MCF 10A (cell line): ENCODE measurements at regions not wholly inside any gene's neighbourhood (a gene's known extent, or its start where the extent isn't known, plus 50 kb on each side); places are given as distances from the start of the nearest gene placed in this dataset.

Source experiments
- BruUV-seq: library from RNA; stranded (reverse); fragments of 400-500 nt; replicated peaks from 2 replicates; lab custom pipeline; 2021; lab: Mats Ljungman, UMichigan
- CTCF ChIA-PET: fragments of 300-600 bp; sonication (Branson Sonifier 250); formaldehyde crosslinking; extraction: SDS; loops from one replicate; lab custom pipeline; 2021; ENCODE audit warnings: antibody characterized with exemption, inconsistent platforms; lab: Yijun Ruan, JAX
- POLR2A ChIA-PET: fragments of 300-600, 350-650 bp; sonication (Branson Sonifier 250); formaldehyde crosslinking; extraction: SDS; loops from one replicate; lab custom pipeline; 2020; ENCODE audit warnings: antibody characterized with exemption, inconsistent platforms; lab: Yijun Ruan, JAX
- DNase-seq: peaks from one replicate; pipeline ENCODE4 v3.0.0-alpha.2; 2018; ENCODE audit not compliant: unreplicated experiment
- H3K27ac Mint-ChIP-seq: one replicate; pipeline ENCODE4 v1.8.0; 2022; ENCODE audit warnings: mild to moderate bottlenecking, low read depth, mixed read lengths; ENCODE audit not compliant: unreplicated experiment
- H3K27me3 Mint-ChIP-seq: one replicate; pipeline ENCODE4 v1.8.0; 2022; ENCODE audit warnings: mixed read lengths; ENCODE audit not compliant: insufficient read depth, unreplicated experiment
- H3K36me3 Mint-ChIP-seq: one replicate; pipeline ENCODE4 v1.8.0; 2022; ENCODE audit warnings: mild to moderate bottlenecking, moderate library complexity, mixed read lengths; ENCODE audit not compliant: insufficient read depth, unreplicated experiment
- H3K4me1 Mint-ChIP-seq: one replicate; pipeline ENCODE4 v1.8.0; 2022; ENCODE audit warnings: mixed read lengths; ENCODE audit not compliant: insufficient read depth, unreplicated experiment
- H3K4me3 Mint-ChIP-seq: one replicate; pipeline ENCODE4 v1.8.0; 2022; ENCODE audit warnings: mild to moderate bottlenecking, moderate library complexity, mixed read lengths; ENCODE audit not compliant: unreplicated experiment
- H3K9me3 Mint-ChIP-seq: one replicate; pipeline ENCODE4 v1.8.0; 2022; ENCODE audit warnings: mixed read lengths; ENCODE audit not compliant: unreplicated experiment
- intact Hi-C: fragments of 100-400 bp; cut with micrococcal nuclease; formaldehyde crosslinking; loops from 2 replicates; pipeline ENCODE4 v1.14.1; 2022
- TF ChIP-seq, protein P1 (sequence below): fragments of 200-600 bp; IDR thresholded peaks from one replicate; pipeline ENCODE4 v1.8.0; 2022; ENCODE audit warnings: antibody characterized with exemption, mild to moderate bottlenecking; ENCODE audit not compliant: unreplicated experiment

DNA sequence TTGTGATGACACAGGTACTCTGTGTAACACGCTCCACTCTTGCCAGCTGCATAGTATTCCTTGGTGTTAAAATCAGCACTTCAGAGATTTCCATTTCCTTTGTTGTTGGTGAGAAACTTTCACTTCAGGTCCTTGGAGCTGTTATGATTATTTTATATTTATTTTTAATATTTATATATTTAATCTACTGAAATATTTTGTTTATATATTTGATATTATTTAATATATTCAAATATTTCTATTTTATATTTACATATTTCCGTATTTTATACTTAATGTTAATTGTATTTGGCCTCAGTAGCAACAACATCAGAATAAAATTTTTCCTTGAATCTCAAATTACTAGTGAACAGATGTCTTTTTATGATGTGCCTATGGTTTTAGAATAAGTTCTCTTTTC, 225.3 kb downstream of the MAGEB17 start:
- TF ChIP-seq, protein P1, sequence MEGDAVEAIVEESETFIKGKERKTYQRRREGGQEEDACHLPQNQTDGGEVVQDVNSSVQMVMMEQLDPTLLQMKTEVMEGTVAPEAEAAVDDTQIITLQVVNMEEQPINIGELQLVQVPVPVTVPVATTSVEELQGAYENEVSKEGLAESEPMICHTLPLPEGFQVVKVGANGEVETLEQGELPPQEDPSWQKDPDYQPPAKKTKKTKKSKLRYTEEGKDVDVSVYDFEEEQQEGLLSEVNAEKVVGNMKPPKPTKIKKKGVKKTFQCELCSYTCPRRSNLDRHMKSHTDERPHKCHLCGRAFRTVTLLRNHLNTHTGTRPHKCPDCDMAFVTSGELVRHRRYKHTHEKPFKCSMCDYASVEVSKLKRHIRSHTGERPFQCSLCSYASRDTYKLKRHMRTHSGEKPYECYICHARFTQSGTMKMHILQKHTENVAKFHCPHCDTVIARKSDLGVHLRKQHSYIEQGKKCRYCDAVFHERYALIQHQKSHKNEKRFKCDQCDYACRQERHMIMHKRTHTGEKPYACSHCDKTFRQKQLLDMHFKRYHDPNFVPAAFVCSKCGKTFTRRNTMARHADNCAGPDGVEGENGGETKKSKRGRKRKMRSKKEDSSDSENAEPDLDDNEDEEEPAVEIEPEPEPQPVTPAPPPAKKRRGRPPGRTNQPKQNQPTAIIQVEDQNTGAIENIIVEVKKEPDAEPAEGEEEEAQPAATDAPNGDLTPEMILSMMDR, result no peak
- Mint-ChIP-seq H3K9me3 (no peaks in the 10 kb centered on the region), H3K4me1 (no peaks in the 10 kb centered on the region), H3K4me3 (no peak overlapping the region), H3K27me3 (peaks cover 49% of the 10 kb centered on the region), H3K36me3 (no peaks in the 10 kb centered on the region), H3K27ac (no peak overlapping the region)
- ChIA-PET CTCF (no interaction called here), POLR2A (no interaction called here)
- BruUV-seq, result no TSS peak
- intact Hi-C loops, result no loop called here
- no peak for DNase-seq

DNA sequence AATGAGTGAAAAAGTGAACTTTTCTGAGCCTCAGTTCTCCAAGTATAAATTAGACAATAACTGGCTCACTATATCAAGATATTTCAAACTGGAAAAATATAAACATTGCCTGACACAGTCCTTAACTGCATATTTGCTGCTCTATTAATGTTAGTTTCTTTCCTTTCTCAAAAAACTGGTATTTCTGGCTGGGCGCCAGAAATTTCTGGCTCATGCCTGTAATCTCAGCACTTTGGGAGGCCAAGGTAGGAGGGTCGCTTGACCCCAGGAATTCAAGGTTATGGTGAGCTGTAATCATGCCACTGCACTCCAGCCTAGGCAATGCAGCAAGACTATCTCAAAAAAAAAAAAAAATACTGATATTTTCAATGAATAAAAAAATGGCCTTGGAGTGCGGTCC, 227.0 kb downstream of the MAGEB17 start:
- TF ChIP-seq, protein P1, result no peak
- no peak overlapping the region for H3K4me3 Mint-ChIP-seq
- H3K36me3 Mint-ChIP-seq, result no peaks in the 10 kb centered on the region
- DNase-seq, result no peak
- no peaks in the 10 kb centered on the region for H3K4me1 Mint-ChIP-seq
- no peaks in the 10 kb centered on the region for H3K9me3 Mint-ChIP-seq
- POLR2A ChIA-PET, result interaction anchor here (0.6 kb wide), 1 partner anchor 13 kb away, joined by 3 read pairs; no protein-coding TSS in a partner anchor
- BruUV-seq, result no TSS peak
- CTCF ChIA-PET, result no interaction called here
- no peak overlapping the region for H3K27ac Mint-ChIP-seq
- intact Hi-C loops, result no loop called here
- H3K27me3 Mint-ChIP-seq, result peaks cover 46% of the 10 kb centered on the region

DNA sequence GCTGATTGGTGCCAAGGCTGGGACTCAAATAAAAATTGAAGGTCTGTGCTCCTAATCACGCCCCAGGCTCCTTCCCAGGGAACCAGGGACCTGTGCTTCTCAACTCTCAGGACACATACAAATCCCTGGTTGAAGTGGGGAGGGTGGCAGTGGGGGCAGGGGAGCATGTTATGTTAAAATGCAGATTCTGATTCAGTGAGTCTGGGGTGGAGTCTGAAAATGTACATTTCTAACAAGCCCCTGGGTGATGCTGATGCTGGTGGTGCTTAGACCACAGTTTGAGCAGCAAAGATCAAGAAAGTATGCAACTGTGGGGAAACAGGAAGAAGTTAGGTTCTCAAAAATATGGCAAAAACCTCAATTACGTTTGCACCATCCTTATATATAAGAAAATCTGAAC, 236.5 kb downstream of the MAGEB17 start:
- Mint-ChIP-seq H3K4me1 (peaks cover 5% of the 10 kb centered on the region), H3K36me3 (no peaks in the 10 kb centered on the region), H3K27ac (no peak overlapping the region), H3K4me3 (no peak overlapping the region), H3K9me3 (no peaks in the 10 kb centered on the region), H3K27me3 (peaks cover 27% of the 10 kb centered on the region)
- ChIA-PET POLR2A (no interaction called here), CTCF (interaction anchor here (1.3 kb wide), 1 partner anchor 33 kb away, joined by 5 read pairs; no protein-coding TSS in a partner anchor)
- intact Hi-C loops, result no loop called here
- DNase-seq, result no peak
- no TSS peak for BruUV-seq
- TF ChIP-seq, protein P1, result no peak

DNA sequence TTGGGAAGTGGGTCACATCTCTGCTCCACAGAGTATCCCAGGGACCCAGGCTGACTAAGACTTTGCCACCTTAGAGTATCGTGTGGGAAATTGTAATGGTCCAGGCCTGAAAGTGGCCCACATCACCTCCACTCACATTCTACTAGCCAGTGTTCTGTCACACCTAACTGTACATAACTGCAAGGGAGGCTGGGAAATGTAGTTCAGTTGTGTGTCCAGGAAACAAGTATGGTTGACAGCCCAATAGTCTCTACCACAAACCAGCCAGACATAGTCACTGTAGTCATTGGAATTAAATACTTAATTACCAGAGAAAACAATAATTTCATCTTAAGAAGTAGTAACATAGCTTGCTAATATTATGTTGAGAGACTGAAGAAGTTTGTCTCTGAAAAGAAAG, 233.4 kb upstream of the S100G start:
- H3K4me3 Mint-ChIP-seq, result no peak overlapping the region
- BruUV-seq, result no TSS peak
- ChIA-PET POLR2A (no interaction called here), CTCF (interaction anchor here (1.0 to 1.6 kb wide), 2 partner anchors 20 kb away, joined by 4 to 7 read pairs; no protein-coding TSS in a partner anchor)
- no peaks in the 10 kb centered on the region for H3K36me3 Mint-ChIP-seq
- DNase-seq, result no peak
- intact Hi-C loops, result no loop called here
- no peaks in the 10 kb centered on the region for H3K9me3 Mint-ChIP-seq
- no peak overlapping the region for H3K27ac Mint-ChIP-seq
- TF ChIP-seq, protein P1, result no peak
- H3K4me1 Mint-ChIP-seq, result no peaks in the 10 kb centered on the region
- H3K27me3 Mint-ChIP-seq, result peaks cover 46% of the 10 kb centered on the region
